Prostate gland (tissue), 2 donors: ENCODE measurements at regions not wholly inside any gene's neighbourhood (a gene's known extent, or its start where the extent isn't known, plus 50 kb on each side); places are given as distances from the start of the nearest gene placed in this dataset.

Source experiments
- CTCF ChIP-seq, 4 experiments: fragments of 200-600 bp in 2 of 4; fragments of 450-650 bp in 2 of 4; sonication (generic) in 2 of 4; IDR thresholded peaks; 1 replicate in 3 of 4; 2 replicates in 1 of 4; pipeline ENCODE4 v1.5.1; 2016 to 2019; ENCODE audit warnings: antibody characterized with exemption in 4 of 4, mild to moderate bottlenecking in 2 of 4, moderate library complexity in 2 of 4
- POLR2A ChIP-seq: fragments of 450-650 bp; IDR thresholded peaks from one replicate; pipeline ENCODE4 v1.6.1; 2016; ENCODE audit warnings: antibody characterized with exemption, mild to moderate bottlenecking
- POLR2AphosphoS5 ChIP-seq: sonication (generic); formaldehyde crosslinking; IDR thresholded peaks from one replicate; pipeline ENCODE4 v1.6.1; 2017; ENCODE audit warnings: antibody characterized with exemption

GRCh38 chr2:156937430-156937829, 320.1 kb upstream of the GALNT5 start:
- TF ChIP-seq POLR2A, result no peak
- TF ChIP-seq CTCF (IDR thresholded peaks at IDR 0.05), result no peak
- TF ChIP-seq POLR2AphosphoS5, result no peak
